HUDEP-2 (cell line): ENCODE measurements at regions not wholly inside any gene's neighbourhood (a gene's known extent, or its start where the extent isn't known, plus 50 kb on each side); places are given as distances from the start of the nearest gene placed in this dataset.
A peak's percentile ranks its signal among the peaks of the same experiment; 100 is the strongest.

Experiments used
- DNase-seq, 76 experiments: peaks; one replicate each; lab custom pipeline; 2025; ENCODE audit not compliant: unreplicated experiment in 76 of 76; lab: John Stamatoyannopoulos, UW

DNA sequence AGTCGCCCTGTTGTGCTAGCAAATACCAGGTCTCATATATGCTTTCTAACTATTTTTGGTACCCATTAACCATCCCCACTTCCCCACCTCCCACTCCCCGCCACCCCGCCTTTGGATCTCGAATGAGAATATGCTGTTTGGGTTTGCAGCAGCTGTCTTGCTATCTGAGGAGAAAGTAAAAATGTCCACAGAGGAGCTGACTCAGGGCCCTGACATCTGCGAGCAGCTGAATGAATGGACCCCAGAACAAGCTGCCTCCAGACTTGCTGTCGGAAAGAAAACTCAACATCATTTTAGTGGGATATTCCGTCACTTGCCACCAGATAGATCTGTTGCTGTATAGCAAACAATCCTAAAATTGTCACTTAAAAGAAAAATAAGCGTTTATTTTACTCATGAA, 103.7 kb downstream of the LINC00237 start:
- no peak for DNase-seq

DNA sequence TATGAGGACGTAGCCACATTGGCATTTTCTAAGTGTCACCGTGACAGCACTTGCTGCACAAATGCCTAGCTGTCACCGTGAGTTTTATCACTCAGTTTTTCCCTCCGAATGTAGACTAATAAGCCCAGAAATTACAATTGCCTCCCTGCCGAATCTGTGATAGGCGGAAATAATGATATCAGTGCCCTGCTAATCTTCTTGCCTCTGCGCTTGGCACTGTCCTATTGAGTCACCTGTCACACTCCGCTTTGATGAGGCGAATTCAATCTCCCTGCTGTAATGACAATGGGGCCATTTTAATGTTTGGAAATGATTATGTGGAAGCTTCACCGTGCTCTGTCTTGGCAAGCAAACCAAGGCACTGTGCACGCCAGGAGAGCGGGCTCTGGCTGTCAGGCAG, 112.8 kb downstream of the LINC00237 start:
- DNase-seq: no peak

DNA sequence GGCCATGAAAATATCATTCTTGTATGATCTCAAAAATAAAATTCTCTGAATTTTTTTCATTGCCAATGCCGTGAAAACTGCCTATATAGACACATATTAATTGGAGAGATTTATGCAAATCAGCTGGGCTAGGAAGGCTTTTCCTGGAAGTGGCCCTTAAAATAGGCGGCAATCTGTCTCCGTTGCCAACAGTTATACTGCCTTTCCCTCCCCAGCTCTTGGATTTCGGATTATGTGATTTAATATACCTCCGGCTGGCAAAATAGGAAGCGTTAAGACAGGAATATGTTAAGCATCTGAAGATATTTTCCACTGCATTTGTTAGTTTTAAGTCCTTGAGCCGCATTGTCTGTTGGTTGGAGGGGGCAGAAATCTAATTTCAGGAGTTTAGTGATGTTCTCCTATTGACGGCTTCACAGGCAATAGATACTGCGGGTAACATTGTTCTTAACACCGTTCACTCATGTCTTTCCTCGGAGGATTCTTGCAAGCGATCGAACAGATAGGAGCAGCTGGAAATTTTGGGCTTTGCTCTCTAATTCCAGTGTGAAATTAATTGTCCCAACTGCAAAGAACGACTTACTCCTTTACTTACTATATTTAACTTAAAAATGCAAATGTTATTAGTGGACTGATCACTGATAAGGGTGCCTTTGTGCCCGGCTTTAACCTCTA, 113.3 kb downstream of the LINC00237 start:
- DNase-seq: no peak

DNA sequence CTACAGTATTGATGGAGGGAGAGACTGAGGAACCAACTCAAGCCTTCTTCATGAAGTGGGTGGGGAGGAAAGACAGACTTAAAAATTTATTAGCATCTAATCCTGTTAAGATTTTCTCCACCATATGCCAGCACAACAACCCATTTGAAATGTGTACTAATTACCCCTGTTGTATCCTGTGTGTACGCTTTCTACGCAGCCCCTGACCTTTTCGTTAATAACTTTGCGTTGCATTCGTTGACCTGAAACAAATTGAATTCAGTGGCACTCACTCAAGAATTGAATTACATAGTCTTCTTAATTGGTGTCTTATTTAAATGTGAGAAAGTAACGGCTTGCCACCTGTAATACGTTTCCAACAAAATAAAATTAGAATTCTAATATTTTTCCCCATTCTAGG, 113.9 kb downstream of the LINC00237 start:
- DNase-seq: no peak

DNA sequence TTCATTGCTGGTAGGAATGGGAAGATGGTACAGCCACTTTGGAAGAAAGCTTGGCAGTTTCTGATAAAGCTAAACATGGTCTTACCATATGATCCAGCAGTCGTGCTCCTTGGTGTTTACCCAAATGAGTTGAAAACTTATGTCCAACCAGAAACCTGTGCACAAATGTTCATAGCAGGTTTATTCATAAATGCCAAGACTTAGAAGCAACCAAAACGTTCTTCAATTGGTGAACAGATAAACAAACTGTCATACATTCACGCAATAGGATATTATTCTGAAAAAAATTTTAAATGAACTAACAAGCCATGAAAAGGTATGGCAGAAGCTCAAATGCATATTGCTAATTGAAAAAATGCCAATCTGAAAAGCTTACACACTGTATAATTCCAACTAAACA, 117.1 kb downstream of the LINC00237 start:
- no peak for DNase-seq

DNA sequence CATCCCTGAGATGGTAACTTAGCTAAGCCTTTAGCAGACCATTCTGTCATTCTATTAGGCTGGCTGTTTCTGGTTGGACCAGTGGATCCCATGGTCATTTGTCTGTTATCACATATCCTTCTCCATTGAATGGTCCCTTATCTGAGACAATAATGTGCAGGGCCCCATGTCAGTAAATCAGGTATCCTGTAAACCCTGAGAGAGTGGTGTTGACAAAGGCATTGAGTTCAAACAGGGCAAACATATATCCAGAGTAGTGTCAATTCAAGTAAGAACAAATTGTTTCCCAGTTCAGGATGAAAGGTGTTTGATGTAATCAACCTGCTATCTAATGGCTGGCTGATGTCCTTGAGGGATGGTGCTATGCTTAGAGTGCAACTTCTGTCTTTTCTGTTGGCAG, 126.2 kb downstream of the LINC00237 start:
- DNase-seq: no peak

DNA sequence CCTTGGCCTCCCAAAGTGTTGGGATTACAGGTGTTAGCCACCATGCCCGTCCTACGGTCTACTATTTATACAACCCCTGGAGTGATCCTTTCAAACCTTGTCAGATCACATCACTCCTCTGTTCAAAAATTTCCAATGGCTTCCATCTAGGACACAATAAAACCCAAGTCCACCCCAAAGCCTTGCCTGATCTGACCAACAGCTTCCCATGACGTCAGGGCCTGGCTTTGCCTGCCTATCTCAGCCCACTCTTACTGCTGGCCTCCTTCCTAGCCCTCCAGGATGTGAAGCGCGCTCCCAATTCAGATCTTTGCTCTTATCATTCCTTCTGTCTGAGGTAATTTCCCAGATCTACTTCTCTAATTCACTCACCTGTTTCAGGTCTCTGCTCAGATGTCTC, 128.4 kb downstream of the LINC00237 start:
- DNase-seq: no peak

DNA sequence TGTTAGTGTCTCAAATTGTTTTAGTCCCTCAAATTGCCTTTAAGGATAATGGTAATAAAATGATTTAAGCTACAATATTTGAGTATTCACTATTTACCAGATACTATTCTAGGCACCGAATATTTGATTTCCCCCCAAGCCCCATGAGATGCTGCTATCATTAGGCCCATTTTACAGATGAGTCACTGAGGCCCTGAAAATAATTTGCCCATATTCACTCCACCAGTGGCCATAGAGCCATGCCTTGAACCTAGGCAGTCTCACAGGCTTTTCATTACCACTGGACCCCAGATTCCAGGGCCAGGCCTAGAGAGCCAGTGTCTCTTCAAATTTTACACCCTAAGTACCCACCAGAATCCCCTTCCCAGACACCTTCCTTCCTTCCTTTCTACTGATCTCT, 133.7 kb downstream of the LINC00237 start:
- no peak for DNase-seq

DNA sequence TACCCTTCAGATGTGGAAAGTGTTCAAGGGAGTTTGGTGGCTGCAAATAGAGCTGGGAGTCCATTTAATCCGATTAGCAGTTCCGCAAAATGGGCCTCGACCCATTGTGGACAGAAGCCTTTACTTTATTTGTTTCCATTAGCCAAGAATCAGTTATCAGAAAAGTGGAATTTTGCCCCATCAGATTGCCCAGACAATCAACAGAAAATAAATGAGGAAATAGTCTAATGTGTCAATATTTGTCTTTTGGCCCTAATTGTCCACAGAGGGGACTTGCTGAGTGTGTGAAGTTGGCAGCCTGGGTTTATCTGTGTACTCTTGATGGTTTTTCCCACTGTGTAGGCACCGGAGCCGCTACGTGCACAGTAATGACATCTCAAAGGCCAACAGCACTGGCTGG, 134.3 kb downstream of the LINC00237 start:
- no peak for DNase-seq

DNA sequence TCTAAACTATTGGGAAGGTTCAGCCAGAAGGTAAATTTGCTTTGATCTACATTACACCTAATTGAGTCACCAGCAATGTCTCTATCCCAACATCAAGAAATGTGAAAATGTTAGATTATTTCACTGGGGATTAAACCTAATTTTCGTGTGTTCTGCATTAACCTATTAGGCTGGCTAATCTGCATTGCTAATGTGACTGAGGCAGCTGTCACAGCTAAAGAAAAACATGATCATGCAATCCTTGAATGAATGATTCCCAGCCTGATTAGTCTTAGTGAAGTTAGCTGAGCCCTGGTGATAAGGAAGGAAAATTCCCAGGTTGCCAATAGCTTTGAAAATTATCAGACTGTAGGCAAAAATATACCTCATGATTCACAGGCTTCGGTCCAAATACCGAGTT, 135.3 kb downstream of the LINC00237 start:
- no peak for DNase-seq

DNA sequence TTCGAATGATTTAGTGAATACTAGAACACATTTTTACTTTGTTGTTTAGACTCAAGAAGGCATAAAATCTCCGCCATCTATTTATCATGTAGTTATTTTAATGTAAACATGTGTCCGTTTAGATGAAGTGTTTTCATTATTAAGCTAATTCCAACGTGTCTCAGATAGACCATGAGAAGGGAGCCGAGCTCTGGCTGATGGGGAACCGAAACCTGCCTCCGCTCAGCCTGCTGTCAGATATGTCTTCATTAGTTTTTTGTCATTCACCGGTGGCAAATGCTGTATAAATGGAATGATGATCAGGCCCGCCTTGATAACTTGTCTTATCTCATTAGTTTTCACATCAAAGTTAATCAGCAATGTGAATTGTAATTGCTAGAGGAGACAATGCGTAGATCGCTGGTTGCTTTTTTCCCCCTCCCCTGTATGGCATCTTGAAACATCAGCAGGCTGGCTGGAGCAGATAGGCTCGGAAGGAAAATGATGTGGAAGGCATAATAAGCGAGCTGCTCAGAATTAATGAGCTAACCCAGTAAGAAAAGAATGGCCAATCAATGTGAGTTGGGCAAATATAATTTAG, 136.4 kb downstream of the LINC00237 start:
- DNase-seq: no peak

DNA sequence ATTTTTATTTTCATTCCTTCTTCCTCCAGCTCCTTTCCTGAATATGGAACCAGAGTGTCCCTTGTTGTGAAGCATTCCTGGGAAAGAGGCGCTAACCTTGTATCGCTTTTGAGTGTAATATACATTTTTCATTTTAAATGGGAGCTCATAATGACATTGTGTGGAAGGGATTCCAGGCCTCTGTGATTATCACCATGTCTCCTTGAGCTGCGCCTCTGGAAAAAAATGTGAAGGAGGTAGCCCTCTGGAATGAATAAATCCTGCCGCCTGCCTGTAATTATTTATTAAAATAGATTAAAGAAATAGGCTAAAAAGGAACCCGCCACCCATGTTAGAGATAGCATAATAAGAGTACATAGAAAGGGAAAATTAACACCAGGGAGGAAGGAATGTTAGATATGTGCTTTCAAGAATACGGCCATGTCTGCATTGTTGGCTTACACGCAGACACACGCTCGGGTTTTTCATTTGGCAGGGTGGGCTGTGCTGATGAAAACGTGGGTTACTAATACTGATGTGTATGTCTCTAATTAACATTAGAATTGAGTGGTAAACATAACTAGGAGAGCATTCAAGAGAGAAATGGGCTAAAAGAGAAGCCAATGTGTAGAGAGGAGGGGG, 138.5 kb downstream of the LINC00237 start:
- no peak for DNase-seq

DNA sequence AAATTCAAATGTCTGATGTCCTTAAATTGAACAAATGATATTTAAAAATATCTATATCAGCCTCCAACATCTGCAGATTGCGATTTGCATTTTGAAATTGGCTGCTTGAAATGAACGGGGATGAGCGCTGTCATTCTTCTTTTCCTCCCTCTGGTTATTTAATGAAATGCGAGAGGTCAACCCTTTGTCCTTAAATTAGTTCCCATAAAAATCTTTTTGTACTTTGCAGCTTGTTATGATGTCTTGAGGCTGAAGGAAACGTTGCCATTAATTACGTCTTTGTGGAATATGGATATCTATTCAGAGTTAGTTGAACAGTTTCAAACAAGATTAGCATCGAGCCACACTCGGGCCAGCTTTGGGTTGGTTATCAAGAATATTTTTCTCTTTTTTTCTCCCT, 140.0 kb downstream of the LINC00237 start:
- no peak for DNase-seq

DNA sequence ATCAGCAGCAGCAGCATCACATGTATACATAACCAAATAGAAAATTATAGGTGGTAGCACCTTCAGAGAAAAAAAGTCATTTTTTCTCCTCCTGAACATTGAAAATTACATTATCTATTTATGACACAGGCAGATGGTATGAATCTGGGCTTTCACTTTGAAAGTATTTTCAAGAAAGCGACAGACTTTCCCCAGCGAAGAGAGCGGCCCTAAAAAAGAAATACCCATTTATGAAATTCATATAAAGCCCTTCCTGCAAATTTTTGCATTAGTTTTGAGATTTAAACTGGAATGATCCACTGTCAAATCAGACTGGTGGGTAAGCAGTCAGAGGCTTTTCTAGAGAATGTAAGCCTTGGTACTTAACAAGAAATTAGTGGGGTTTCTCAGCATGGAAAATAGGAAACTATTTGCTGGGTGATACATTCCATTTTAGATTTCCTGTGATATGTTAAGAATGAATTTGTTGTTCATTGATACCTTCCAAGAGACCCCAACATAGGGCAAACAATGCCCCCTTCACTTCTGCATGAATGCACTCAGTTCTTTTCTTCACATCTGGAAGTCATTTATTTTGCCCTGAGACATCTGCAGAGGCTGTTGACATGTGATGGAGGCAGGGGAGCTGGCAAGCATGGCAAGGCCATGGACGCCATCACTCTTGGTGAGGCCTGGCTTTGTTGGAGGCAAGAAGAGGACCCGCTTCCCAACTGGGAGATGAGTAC, 147.0 kb downstream of the LINC00237 start:
- DNase-seq: no peak

DNA sequence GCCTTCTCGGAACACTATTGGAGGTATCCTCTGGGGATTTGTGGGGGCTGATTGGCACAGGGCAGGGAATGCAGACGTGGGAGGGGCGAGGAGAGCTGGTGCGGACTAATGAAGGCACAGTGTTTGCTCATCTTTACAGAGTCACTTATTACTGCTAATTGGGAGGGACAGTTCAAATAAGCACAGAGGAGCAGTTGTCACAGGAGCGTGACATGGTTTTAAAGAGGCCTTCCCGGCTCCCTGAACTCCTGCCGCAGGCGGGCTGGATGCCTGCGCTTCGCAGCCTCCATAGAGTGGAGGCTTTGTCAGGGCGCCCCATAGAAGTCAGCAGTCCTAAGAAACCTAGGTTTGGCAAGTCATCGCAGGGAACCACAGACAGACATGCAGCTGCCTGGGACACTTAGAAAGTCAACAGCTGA, 149.6 kb downstream of the LINC00237 start:
- DNase-seq: no peak

DNA sequence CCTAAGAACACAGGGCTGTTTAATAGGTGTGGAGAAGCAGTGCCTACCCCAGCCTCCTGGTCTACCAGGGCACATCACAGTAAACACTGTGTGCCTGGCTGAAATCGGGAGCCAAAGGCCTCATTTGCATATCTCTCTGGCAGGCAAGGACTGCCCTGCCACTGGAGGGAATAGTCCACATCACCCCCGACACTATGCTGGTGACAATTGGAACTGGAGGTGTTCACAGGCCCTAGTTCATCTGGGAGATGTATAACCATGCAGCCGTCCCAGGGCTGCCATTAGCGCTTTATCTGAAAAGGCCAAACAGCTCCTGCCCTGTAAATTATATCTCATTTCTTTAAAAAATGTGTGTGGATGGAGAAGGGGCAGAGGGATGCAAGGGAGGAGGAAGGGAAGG, 150.3 kb downstream of the LINC00237 start:
- DNase-seq: peak in 3 of 76 experiments; percentile 1 to 6 (median 3)

DNA sequence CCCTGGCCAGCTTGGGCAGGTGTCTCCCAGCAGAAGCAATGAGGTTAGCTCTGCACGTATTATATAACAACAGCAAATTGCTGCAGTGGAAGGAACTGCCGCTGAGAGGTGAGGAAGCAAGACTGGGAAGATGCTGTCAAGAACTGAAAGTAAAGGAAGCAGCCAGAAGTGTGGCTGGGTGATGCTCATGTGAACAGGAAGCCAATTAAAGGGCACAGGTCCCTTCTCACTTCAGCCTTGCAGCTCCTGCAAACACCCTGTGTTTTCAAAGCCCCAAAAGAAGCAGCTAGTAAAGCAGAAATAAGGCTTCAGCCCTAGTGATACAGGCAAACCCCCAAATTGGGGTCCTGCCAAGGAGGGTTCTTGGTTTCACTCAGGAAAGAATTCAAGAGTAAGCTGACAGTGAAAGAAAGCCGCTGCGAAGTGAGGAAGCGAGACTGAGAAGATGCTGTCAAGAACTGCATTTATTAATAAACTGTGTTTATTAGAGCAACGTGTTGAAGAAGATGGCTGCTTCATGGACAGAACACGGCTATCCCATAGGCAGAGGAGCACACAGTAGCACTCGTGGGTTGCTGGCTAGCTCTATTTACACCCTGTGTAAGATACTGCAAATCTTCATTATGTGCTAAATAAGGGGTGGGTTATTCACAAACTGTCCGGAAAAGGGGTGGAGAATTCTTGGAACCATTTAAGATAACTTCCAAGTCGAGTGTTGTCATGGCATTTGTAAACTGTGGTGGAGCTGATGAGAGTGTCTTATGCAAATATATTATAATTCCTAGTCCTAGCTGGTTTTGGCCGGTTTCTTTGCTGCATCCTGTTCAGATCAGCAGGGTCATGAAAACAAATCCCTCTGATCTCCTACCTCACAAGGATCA, 152.2 kb downstream of the LINC00237 start:
- no peak for DNase-seq

DNA sequence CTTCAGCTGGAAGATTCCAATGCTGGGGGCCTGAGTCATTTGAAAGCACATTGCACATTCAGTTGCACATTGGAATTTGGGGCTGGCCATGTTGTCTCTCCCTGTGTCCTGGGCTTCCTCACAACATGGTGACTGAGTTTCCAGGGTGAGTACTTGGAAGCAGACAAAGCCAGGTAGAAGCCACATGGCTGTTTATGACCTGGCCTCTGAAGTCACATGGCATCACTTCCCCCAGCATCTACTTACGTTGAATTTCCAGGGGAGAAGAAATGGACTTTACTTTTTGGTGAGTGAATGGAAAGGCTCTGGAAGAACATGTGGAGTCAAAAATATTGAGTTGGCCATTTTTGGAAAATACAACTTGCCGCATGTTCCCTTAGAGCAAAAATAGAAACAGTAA, 155.5 kb downstream of the LINC00237 start:
- no peak for DNase-seq

DNA sequence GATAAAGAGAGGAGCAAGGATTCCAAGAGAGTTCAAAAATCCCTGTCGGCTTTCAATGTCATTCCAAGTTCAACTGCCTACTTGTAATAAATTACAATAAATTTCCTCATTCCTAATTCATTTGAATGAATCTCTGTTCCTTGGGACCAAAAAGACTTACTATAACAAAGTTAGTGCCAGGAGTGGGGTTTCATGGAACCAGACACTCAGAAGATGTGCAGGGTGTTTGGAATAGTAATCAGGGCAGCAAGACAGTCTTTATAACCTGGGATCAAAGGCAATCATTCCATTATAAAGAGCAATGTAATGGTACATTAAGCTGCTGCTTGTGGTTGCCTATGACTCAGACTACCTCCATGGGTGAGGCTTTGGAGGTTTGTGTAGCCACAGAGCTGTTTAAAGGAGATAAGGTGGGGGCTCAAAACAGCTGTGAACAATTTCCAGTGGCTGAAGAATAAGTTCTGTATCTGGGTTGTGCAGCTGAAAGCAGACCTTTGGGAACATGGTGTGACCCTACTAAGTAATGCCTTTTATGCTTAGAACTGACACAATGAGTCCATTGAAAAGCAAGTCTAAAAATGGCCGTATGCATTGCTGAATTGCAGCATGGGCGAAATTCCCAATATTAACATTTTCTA, 159.9 kb downstream of the LINC00237 start:
- DNase-seq: peak in 72 of 76 experiments; percentile 11 to 95 (median 75)

DNA sequence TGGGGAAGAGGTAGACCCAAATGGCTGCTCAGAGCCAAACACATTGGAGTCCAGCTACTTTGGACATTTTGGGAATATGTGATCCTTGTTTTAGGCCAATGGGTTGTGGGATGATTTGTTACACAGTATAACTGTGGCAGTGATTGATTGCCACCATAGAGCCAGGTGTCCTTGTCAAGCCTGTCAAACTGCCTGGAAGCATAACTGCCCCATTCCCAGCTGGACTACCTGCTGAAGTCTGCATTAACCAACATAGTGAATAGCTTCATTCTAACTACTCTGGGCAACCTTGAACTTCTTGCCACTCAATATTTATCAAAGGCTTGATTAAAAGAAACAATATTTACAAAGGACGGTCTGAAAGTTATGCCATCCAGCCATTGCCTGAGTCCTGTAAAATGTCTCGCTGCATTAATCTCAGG, 164.7 kb downstream of the LINC00237 start:
- no peak for DNase-seq
